Mammary epithelial cell (primary cell): ENCODE measurements at regions not wholly inside any gene's neighbourhood (a gene's known extent, or its start where the extent isn't known, plus 50 kb on each side); places are given as distances from the start of the nearest gene placed in this dataset.

ENCODE experiments used
- EZH2 ChIP-seq: IDR thresholded peaks from 2 replicates; pipeline ENCODE4 v1.6.1; 2012; ENCODE audit warnings: low read length, inconsistent platforms, borderline replicate concordance
- TF ChIP-seq, protein P1 (sequence below), 2 donors: IDR thresholded peaks in 1 of 2; conservative IDR thresholded peaks in 1 of 2; 2 replicates each; pipeline ENCODE4 v1.5.1; 2011 to 2012; ENCODE audit warnings: inconsistent platforms in 2 of 2, low read length in 2 of 2, mild to moderate bottlenecking in 2 of 2, control low read depth in 1 of 2, low read depth in 1 of 2; ENCODE audit not compliant: insufficient read depth in 1 of 2; ENCODE audit errors: extremely low read depth in 1 of 2

DNA sequence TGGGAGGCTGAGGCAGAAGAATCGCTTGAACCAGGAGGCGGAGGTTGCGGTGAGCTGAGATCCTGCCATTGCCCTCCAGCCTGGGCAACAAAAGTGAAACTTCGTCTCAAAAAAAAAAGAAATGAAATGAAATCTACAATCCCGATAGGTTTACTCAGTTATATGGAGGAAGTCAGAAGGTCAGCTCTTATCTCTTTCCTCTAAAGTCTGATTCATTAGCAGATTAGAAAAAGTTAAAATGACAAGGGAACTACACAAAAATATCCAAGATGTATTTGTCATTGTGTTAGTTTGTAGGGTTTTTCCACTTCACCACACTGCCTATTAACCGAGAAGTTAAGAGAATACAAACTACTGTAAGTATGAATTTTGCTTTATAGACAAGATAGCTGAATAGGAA lies 420.6 kb downstream of the SHQ1 start:
- TF ChIP-seq EZH2: no peak
- TF ChIP-seq, protein P1, sequence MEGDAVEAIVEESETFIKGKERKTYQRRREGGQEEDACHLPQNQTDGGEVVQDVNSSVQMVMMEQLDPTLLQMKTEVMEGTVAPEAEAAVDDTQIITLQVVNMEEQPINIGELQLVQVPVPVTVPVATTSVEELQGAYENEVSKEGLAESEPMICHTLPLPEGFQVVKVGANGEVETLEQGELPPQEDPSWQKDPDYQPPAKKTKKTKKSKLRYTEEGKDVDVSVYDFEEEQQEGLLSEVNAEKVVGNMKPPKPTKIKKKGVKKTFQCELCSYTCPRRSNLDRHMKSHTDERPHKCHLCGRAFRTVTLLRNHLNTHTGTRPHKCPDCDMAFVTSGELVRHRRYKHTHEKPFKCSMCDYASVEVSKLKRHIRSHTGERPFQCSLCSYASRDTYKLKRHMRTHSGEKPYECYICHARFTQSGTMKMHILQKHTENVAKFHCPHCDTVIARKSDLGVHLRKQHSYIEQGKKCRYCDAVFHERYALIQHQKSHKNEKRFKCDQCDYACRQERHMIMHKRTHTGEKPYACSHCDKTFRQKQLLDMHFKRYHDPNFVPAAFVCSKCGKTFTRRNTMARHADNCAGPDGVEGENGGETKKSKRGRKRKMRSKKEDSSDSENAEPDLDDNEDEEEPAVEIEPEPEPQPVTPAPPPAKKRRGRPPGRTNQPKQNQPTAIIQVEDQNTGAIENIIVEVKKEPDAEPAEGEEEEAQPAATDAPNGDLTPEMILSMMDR (conservative IDR thresholded peaks at IDR 0.05 in 1 of 2, IDR thresholded peaks at IDR 0.05 in 1 of 2; ENCODE audit: extremely low read depth in 1 of 2, insufficient read depth in 1 of 2, low read depth in 1 of 2, low read length in 2 of 2): no peak
